Activated CD4-positive, alpha-beta memory T cell treated with anti-CD3 and anti-CD28 coated beads for 36 hours (primary cell): ENCODE measurements at regions not wholly inside any gene's neighbourhood (a gene's known extent, or its start where the extent isn't known, plus 50 kb on each side); places are given as distances from the start of the nearest gene placed in this dataset.

Experiments
- CTCF ChIA-PET: fragments of 350-600 bp; sonication (Branson Sonifier 250); formaldehyde crosslinking; loops from one replicate; lab custom pipeline; 2021; ENCODE audit warnings: antibody characterized with exemption, inconsistent platforms; lab: Charles Lee
- POLR2A ChIA-PET: fragments of 350-600 bp; sonication (Branson Sonifier 250); formaldehyde crosslinking; loops from one replicate; lab custom pipeline; 2021; ENCODE audit warnings: antibody characterized with exemption; lab: Charles Lee
- DNase-seq: peaks from one replicate; pipeline ENCODE4 v3.0.0-alpha.2; 2020
- H3K27ac Mint-ChIP-seq: one replicate; pipeline ENCODE4 v1.8.0; 2021; ENCODE audit warnings: mixed read lengths
- H3K27me3 Mint-ChIP-seq: one replicate; pipeline ENCODE4 v1.8.0; 2021; ENCODE audit warnings: mixed read lengths
- H3K36me3 Mint-ChIP-seq: one replicate; pipeline ENCODE4 v1.8.0; 2021; ENCODE audit warnings: mixed read lengths
- H3K4me1 Mint-ChIP-seq: one replicate; pipeline ENCODE4 v1.8.0; 2021; ENCODE audit warnings: low read depth, mixed read lengths
- H3K4me3 Mint-ChIP-seq: one replicate; pipeline ENCODE4 v1.8.0; 2021; ENCODE audit warnings: mild to moderate bottlenecking, mixed read lengths
- H3K9me3 Mint-ChIP-seq: one replicate; pipeline ENCODE4 v1.8.0; 2021; ENCODE audit warnings: mixed read lengths
- intact Hi-C: fragments of 100-400 bp; cut with micrococcal nuclease; formaldehyde crosslinking; loops from one replicate; pipeline ENCODE4 v1.15.1; 2023

GRCh38 chr22:48592066-48592345 lies 1235.7 kb downstream of the BRD1 start:
- H3K27me3 Mint-ChIP-seq = no peaks in the 10 kb centered on the region
- no peak overlapping the region for H3K4me3 Mint-ChIP-seq
- H3K36me3 Mint-ChIP-seq = no peaks in the 10 kb centered on the region
- H3K27ac Mint-ChIP-seq = no peak overlapping the region
- POLR2A ChIA-PET = no interaction called here
- CTCF ChIA-PET = no interaction called here
- no peak for DNase-seq
- no peaks in the 10 kb centered on the region for H3K9me3 Mint-ChIP-seq
- no peaks in the 10 kb centered on the region for H3K4me1 Mint-ChIP-seq
- intact Hi-C loops = no loop called here

GRCh38 chr22:48591286-48592065 lies 1236.2 kb downstream of the BRD1 start:
- no peak overlapping the region for H3K4me3 Mint-ChIP-seq
- CTCF ChIA-PET = no interaction called here
- no peak overlapping the region for H3K27ac Mint-ChIP-seq
- POLR2A ChIA-PET = no interaction called here
- H3K27me3 Mint-ChIP-seq = no peaks in the 10 kb centered on the region
- H3K4me1 Mint-ChIP-seq = no peaks in the 10 kb centered on the region
- intact Hi-C loops = no loop called here
- no peak for DNase-seq
- no peaks in the 10 kb centered on the region for H3K9me3 Mint-ChIP-seq
- no peaks in the 10 kb centered on the region for H3K36me3 Mint-ChIP-seq

- CTCF ChIA-PET = interaction anchor here (0.6 kb wide), 1 partner anchor 381 kb away, joined by 3 read pairs; no protein-coding TSS in a partner anchor
- POLR2A ChIA-PET = no interaction called here
- no peak for DNase-seq
- intact Hi-C loops = no loop called here
- no peak overlapping the region for H3K27ac Mint-ChIP-seq
- no peak overlapping the region for H3K4me3 Mint-ChIP-seq
- no peaks in the 10 kb centered on the region for H3K36me3 Mint-ChIP-seq
- no peaks in the 10 kb centered on the region for H3K27me3 Mint-ChIP-seq
- H3K9me3 Mint-ChIP-seq = no peaks in the 10 kb centered on the region
- H3K4me1 Mint-ChIP-seq = no peaks in the 10 kb centered on the region
Measured at GRCh38 chr22:48589901-48590300, 1237.8 kb downstream of the BRD1 start.

GRCh38 chr22:48588878-48589450 lies 1238.7 kb downstream of the BRD1 start:
- H3K4me3 Mint-ChIP-seq = no peak overlapping the region
- H3K27me3 Mint-ChIP-seq = no peaks in the 10 kb centered on the region
- no peak overlapping the region for H3K27ac Mint-ChIP-seq
- H3K4me1 Mint-ChIP-seq = no peaks in the 10 kb centered on the region
- no peak for DNase-seq
- no peaks in the 10 kb centered on the region for H3K36me3 Mint-ChIP-seq
- no peaks in the 10 kb centered on the region for H3K9me3 Mint-ChIP-seq
- intact Hi-C loops = no loop called here
- ChIA-PET CTCF (no interaction called here), POLR2A (no interaction called here)

- no peak overlapping the region for H3K27ac Mint-ChIP-seq
- ChIA-PET CTCF (no interaction called here), POLR2A (no interaction called here)
- DNase-seq = no peak
- intact Hi-C loops = no loop called here
- no peaks in the 10 kb centered on the region for H3K4me1 Mint-ChIP-seq
- no peaks in the 10 kb centered on the region for H3K9me3 Mint-ChIP-seq
- H3K27me3 Mint-ChIP-seq = no peaks in the 10 kb centered on the region
- no peak overlapping the region for H3K4me3 Mint-ChIP-seq
- H3K36me3 Mint-ChIP-seq = no peaks in the 10 kb centered on the region
Measured at GRCh38 chr22:48588151-48588877, 1239.4 kb downstream of the BRD1 start.

GRCh38 chr22:48587236-48587865 lies 1240.3 kb downstream of the BRD1 start:
- H3K4me1 Mint-ChIP-seq = no peaks in the 10 kb centered on the region
- no peaks in the 10 kb centered on the region for H3K27me3 Mint-ChIP-seq
- no peak overlapping the region for H3K4me3 Mint-ChIP-seq
- intact Hi-C loops = no loop called here
- POLR2A ChIA-PET = no interaction called here
- no peak for DNase-seq
- CTCF ChIA-PET = no interaction called here
- H3K36me3 Mint-ChIP-seq = no peaks in the 10 kb centered on the region
- H3K27ac Mint-ChIP-seq = no peak overlapping the region
- no peaks in the 10 kb centered on the region for H3K9me3 Mint-ChIP-seq

GRCh38 chr22:48586799-48587185 lies 1240.9 kb downstream of the BRD1 start:
- no peaks in the 10 kb centered on the region for H3K27me3 Mint-ChIP-seq
- ChIA-PET POLR2A (no interaction called here), CTCF (no interaction called here)
- intact Hi-C loops = no loop called here
- no peaks in the 10 kb centered on the region for H3K36me3 Mint-ChIP-seq
- DNase-seq = no peak
- H3K4me3 Mint-ChIP-seq = no peak overlapping the region
- no peak overlapping the region for H3K27ac Mint-ChIP-seq
- H3K9me3 Mint-ChIP-seq = no peaks in the 10 kb centered on the region
- H3K4me1 Mint-ChIP-seq = no peaks in the 10 kb centered on the region

GRCh38 chr22:48585916-48586798 lies 1241.5 kb downstream of the BRD1 start:
- no peaks in the 10 kb centered on the region for H3K36me3 Mint-ChIP-seq
- H3K4me1 Mint-ChIP-seq = no peaks in the 10 kb centered on the region
- intact Hi-C loops = no loop called here
- H3K27me3 Mint-ChIP-seq = no peaks in the 10 kb centered on the region
- DNase-seq = no peak
- H3K27ac Mint-ChIP-seq = no peak overlapping the region
- CTCF ChIA-PET = no interaction called here
- no peaks in the 10 kb centered on the region for H3K9me3 Mint-ChIP-seq
- POLR2A ChIA-PET = no interaction called here
- no peak overlapping the region for H3K4me3 Mint-ChIP-seq

GRCh38 chr22:48584170-48584569 lies 1243.5 kb downstream of the BRD1 start:
- POLR2A ChIA-PET = no interaction called here
- DNase-seq = no peak
- Mint-ChIP-seq H3K27me3 (no peaks in the 10 kb centered on the region), H3K36me3 (no peaks in the 10 kb centered on the region), H3K4me3 (no peak overlapping the region), H3K27ac (no peak overlapping the region), H3K9me3 (no peaks in the 10 kb centered on the region), H3K4me1 (no peaks in the 10 kb centered on the region)
- intact Hi-C loops = no loop called here
- CTCF ChIA-PET = no interaction called here

- no peak for DNase-seq
- no peaks in the 10 kb centered on the region for H3K9me3 Mint-ChIP-seq
- H3K27me3 Mint-ChIP-seq = peaks cover 11% of the 10 kb centered on the region
- no peak overlapping the region for H3K4me3 Mint-ChIP-seq
- no peaks in the 10 kb centered on the region for H3K4me1 Mint-ChIP-seq
- intact Hi-C loops = no loop called here
- H3K27ac Mint-ChIP-seq = no peak overlapping the region
- CTCF ChIA-PET = no interaction called here
- H3K36me3 Mint-ChIP-seq = no peaks in the 10 kb centered on the region
- POLR2A ChIA-PET = no interaction called here
Measured at GRCh38 chr22:48581796-48582469, 1245.7 kb downstream of the BRD1 start.

- no peak overlapping the region for H3K4me3 Mint-ChIP-seq
- no peaks in the 10 kb centered on the region for H3K36me3 Mint-ChIP-seq
- no peaks in the 10 kb centered on the region for H3K4me1 Mint-ChIP-seq
- ChIA-PET CTCF (no interaction called here), POLR2A (no interaction called here)
- H3K9me3 Mint-ChIP-seq = no peaks in the 10 kb centered on the region
- intact Hi-C loops = no loop called here
- H3K27ac Mint-ChIP-seq = no peak overlapping the region
- H3K27me3 Mint-ChIP-seq = peaks cover 11% of the 10 kb centered on the region
- DNase-seq = no peak
Measured at GRCh38 chr22:48581205-48581766, 1246.4 kb downstream of the BRD1 start.
